ENCODE measurements at regions not wholly inside any gene's neighbourhood (a gene's known extent, or its start where the extent isn't known, plus 50 kb on each side); places are given as distances from the start of the nearest gene placed in this dataset.

- no peaks in the 10 kb centered on the region for H3K9me3 Mint-ChIP-seq (ENCODE audit: insufficient read depth)
- no peak overlapping the region for H3K27ac Mint-ChIP-seq
- Histone ChIP-seq H3K9me3 (ENCODE audit: control extremely low read depth in 1 of 3, control insufficient read depth in 2 of 3, insufficient read depth in 1 of 3, low read length in 2 of 3) (no peaks in the 10 kb centered on the region), H4K20me1 (ENCODE audit: control insufficient read depth, insufficient read depth, low read length, poor library complexity, severe bottlenecking) (no peaks in the 10 kb centered on the region), H3K27ac (ENCODE audit: low read length in 2 of 2) (no peak overlapping the region), H2AFZ (ENCODE audit: insufficient read depth, low read depth, low read length, poor library complexity, severe bottlenecking) (no peak overlapping the region), H3K36me3 (replicated peaks in 1 of 2; ENCODE audit: control extremely low read depth in 1 of 2, control insufficient read depth in 1 of 2, extremely low read depth in 1 of 2, insufficient read depth in 2 of 2, low read length in 1 of 2) (no peaks in the 10 kb centered on the region), H3K4me1 (ENCODE audit: control insufficient read depth in 2 of 2, insufficient read depth in 2 of 2, low read length in 2 of 2) (no peaks in the 10 kb centered on the region), H3K9ac (ENCODE audit: low read length) (no peak overlapping the region), H3K4me3 (ENCODE audit: control extremely low read depth in 1 of 5, extremely low read depth in 1 of 5, insufficient read depth in 1 of 5, low read depth in 2 of 5, low read length in 4 of 5) (no peak overlapping the region), H3K79me2 (ENCODE audit: control insufficient read depth, insufficient read depth, low read length) (no peaks in the 10 kb centered on the region), H3K27me3 (replicated peaks in 1 of 4; ENCODE audit: control extremely low read depth in 1 of 4, control insufficient read depth in 3 of 4, insufficient read depth in 4 of 4, low read length in 3 of 4) (no peaks in the 10 kb centered on the region), H3K4me2 (replicated peaks; ENCODE audit: low read depth, low read length, poor library complexity, severe bottlenecking) (no peak overlapping the region)
- DNase-seq (no peak), ATAC-seq (ENCODE audit: low read depth) (no peak)
- CTCF ChIA-PET: no interaction called here
- POLR2A ChIA-PET: no interaction called here
- H3K27me3 Mint-ChIP-seq: no peaks in the 10 kb centered on the region
- TF ChIP-seq EZH2 (IDR thresholded peaks at IDR 0.05; ENCODE audit: borderline replicate concordance, insufficient read depth, low read depth, low read length, poor library complexity, severe bottlenecking) (no peak), CTCF (IDR thresholded peaks at IDR 0.05) (no peak)
- WGBS (ENCODE audit: insufficient coverage): no CpG with 5 or more reads among the region's 2 CpGs
- intact Hi-C loops (cut with micrococcal nuclease): no loop called here
- H3K4me3 Mint-ChIP-seq: no peak overlapping the region
- no peaks in the 10 kb centered on the region for H3K4me1 Mint-ChIP-seq
Measured at GRCh38 chr3:177976866-177977265, 559.4 kb upstream of the KCNMB2 start.

GRCh38 chr3:177977381-177978158, 558.7 kb upstream of the KCNMB2 start:
- no peaks in the 10 kb centered on the region for H3K27me3 ChIP-seq (replicated peaks in 1 of 4; ENCODE audit: control extremely low read depth in 1 of 4, control insufficient read depth in 3 of 4, insufficient read depth in 4 of 4, low read length in 3 of 4)
- DNase-seq (no peak), ATAC-seq (ENCODE audit: low read depth) (no peak)
- no CpG with 5 or more reads among the region's 2 CpGs for WGBS (ENCODE audit: insufficient coverage)
- intact Hi-C loops (cut with micrococcal nuclease): no loop called here
- Mint-ChIP-seq H3K27ac (no peak overlapping the region), H3K27me3 (no peaks in the 10 kb centered on the region), H3K4me1 (no peaks in the 10 kb centered on the region), H3K9me3 (ENCODE audit: insufficient read depth) (no peaks in the 10 kb centered on the region), H3K4me3 (no peak overlapping the region)
- no peak for TF ChIP-seq CTCF (IDR thresholded peaks at IDR 0.05)
- no peak for TF ChIP-seq EZH2 (IDR thresholded peaks at IDR 0.05; ENCODE audit: borderline replicate concordance, insufficient read depth, low read depth, low read length, poor library complexity, severe bottlenecking)
- H3K36me3 ChIP-seq (replicated peaks in 1 of 2; ENCODE audit: control extremely low read depth in 1 of 2, control insufficient read depth in 1 of 2, extremely low read depth in 1 of 2, insufficient read depth in 2 of 2, low read length in 1 of 2): no peaks in the 10 kb centered on the region
- no peak overlapping the region for H3K27ac ChIP-seq (ENCODE audit: low read length in 2 of 2)
- no peak overlapping the region for H2AFZ ChIP-seq (ENCODE audit: insufficient read depth, low read depth, low read length, poor library complexity, severe bottlenecking)
- no peak overlapping the region for H3K9ac ChIP-seq (ENCODE audit: low read length)
- no peaks in the 10 kb centered on the region for H3K4me1 ChIP-seq (ENCODE audit: control insufficient read depth in 2 of 2, insufficient read depth in 2 of 2, low read length in 2 of 2)
- no peak overlapping the region for H3K4me2 ChIP-seq (replicated peaks; ENCODE audit: low read depth, low read length, poor library complexity, severe bottlenecking)
- no peaks in the 10 kb centered on the region for H3K9me3 ChIP-seq (ENCODE audit: control extremely low read depth in 1 of 3, control insufficient read depth in 2 of 3, insufficient read depth in 1 of 3, low read length in 2 of 3)
- CTCF ChIA-PET: no interaction called here
- H4K20me1 ChIP-seq (ENCODE audit: control insufficient read depth, insufficient read depth, low read length, poor library complexity, severe bottlenecking): no peaks in the 10 kb centered on the region
- H3K4me3 ChIP-seq (ENCODE audit: control extremely low read depth in 1 of 5, extremely low read depth in 1 of 5, insufficient read depth in 1 of 5, low read depth in 2 of 5, low read length in 4 of 5): no peak overlapping the region
- no peaks in the 10 kb centered on the region for H3K79me2 ChIP-seq (ENCODE audit: control insufficient read depth, insufficient read depth, low read length)
- POLR2A ChIA-PET: no interaction called here
